Peyer's patch (tissue), 4 donors: ENCODE measurements at regions not wholly inside any gene's neighbourhood (a gene's known extent, or its start where the extent isn't known, plus 50 kb on each side); places are given as distances from the start of the nearest gene placed in this dataset.

Experiments
- CTCF ChIP-seq, 6 experiments: fragments of 450-650 bp in 4 of 6; fragments of 200-600 bp in 2 of 6; sonication (generic) in 1 of 6; IDR thresholded peaks; one replicate each; pipeline ENCODE4 v1.5.1; 2017 to 2019; ENCODE audit warnings: antibody characterized with exemption in 6 of 6, mild to moderate bottlenecking in 3 of 6, moderate library complexity in 1 of 6
- POLR2A ChIP-seq, 2 donors: fragments of 450-650 bp; IDR thresholded peaks; one replicate each; pipeline ENCODE4 v1.5.1; 2017; ENCODE audit warnings: antibody characterized with exemption in 2 of 2, mild to moderate bottlenecking in 2 of 2, moderate library complexity in 2 of 2

GRCh38 chrY:8128578-8128977, 1208.7 kb upstream of the TSPY4 start:
- TF ChIP-seq POLR2A (IDR thresholded peaks at IDR 0.05) (no peak), CTCF (IDR thresholded peaks at IDR 0.05) (no peak)
